Mesenteric fat pad (tissue), 1 donor: ENCODE measurements at regions not wholly inside any gene's neighbourhood (a gene's known extent, or its start where the extent isn't known, plus 50 kb on each side); places are given as distances from the start of the nearest gene placed in this dataset.
A peak's percentile ranks its signal among the peaks of the same experiment; 100 is the strongest.

Source experiments
- DNase-seq: peaks from one replicate; pipeline ENCODE4 v3.0.0-alpha.2; 2020; ENCODE audit warnings: low spot score
- donor health status: DM: yes; HTN: yes; CAD: no.

DNA sequence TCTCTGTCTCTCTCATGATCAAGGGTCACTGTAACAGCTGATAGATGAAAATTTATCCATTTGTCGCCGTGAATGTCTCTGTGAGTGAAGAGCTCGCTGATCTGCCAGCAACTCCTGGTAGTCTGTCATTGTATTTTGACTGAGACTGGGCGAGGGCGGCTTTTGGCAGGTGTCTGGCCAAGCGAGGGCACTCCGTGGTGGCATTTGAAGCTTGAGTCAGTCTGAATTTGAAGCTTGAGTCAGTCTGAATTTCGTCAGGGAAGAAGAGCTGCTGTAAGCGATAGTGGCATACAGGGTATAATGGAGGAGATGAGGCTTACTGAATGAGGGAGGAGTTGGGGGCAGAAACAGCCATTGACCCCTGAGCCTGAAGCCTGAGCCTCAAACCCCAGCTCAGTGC lies 56.8 kb upstream of the FAM181A start:
- DNase-seq = no peak

DNA sequence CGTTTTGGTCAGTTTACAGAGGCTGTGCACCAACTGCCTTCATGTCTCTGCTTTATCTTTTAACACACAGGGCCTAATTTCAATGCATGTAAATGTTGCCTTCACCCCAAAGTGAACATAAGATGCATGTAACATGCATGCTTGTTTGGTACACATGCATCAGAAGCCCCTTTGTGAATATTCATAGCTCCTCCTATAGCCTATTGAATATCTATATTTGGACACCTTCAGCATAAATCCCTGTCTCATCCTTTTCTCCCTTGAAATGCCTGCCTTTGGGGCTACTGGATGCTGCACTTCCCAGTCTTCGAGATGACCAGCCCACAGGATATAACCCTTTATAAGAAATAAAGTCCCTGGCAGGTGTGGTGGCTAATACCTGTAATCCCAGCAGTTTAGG lies 57.7 kb upstream of the FAM181A start:
- DNase-seq = no peak

DNA sequence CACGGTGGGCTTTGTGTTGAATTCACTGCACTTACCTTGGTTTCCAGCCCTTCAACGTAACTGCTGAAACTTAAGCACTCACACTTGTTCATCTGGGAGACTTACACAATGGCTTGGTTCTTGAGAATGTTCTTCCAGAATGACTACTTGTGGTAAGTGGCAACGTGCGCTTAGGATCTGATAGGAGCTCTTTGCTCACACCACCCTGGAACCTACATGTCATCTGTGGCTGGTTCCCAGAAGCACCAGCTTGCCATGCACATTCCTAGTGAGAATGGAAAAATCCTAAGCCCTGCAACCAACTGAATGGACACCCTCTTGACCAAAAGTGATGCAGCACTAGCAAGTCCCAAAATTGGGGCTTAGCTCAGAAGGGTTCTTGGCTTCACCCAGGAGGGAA lies 59.0 kb upstream of the FAM181A start:
- peak; percentile 41 for DNase-seq

DNA sequence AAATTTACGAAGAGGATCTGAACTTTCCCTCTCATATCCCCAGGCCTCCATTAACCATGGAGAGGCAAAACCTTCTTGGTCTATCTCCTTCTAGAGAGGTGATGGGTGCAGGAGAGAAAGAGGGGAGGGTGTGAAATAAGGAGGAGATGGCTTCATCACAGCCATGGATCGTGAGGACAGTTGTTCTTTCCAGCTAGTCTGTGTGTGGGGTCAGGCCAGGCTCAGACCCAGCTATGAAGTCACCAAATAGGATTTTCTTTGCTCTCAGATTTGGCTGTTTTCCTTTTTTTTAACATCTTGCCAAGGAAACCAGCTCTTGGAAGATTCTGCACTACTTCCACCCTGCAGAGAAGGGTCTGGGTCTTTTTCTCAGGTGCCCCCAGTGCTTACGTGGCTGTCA lies 64.9 kb upstream of the FAM181A start:
- no peak for DNase-seq

DNA sequence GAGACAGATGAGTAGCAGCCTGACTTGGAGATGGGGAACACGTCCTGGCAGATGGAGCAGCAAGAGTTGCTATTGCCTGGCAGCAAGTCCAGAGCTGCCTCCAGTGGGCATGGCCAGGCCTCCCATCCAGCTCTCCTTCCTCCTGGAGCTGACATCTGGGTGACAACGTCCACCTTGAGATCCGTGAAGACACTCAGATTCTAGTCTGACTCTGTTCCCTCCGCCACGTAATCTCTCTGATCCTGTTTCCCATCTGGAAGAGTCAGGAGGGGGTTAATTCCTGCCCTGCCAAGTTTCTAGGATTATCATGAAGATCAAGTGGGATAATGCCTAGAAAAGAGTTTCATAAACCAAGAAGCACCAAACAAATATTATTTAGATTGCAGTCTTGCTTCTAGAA lies 65.3 kb upstream of the FAM181A start:
- no peak for DNase-seq

DNA sequence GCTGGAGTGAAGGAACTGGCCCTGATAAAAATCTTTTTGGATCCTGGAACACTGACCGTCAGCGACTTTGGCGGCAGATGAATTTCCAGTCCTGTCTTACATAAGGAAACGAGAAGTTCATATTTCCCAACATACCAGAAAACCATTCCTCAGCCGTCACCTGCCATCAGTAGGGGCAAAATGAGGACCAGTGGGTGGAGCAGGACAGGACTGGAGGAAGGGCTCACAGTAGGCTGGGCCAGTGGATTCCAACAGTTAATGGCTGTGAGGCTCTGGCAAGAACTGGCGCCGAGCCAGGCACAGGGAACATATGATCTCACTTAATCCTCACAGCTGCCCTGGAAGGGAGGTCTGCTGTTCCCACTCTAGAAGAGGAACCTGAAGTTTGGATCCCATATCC lies 67.2 kb upstream of the FAM181A start:
- no peak for DNase-seq

DNA sequence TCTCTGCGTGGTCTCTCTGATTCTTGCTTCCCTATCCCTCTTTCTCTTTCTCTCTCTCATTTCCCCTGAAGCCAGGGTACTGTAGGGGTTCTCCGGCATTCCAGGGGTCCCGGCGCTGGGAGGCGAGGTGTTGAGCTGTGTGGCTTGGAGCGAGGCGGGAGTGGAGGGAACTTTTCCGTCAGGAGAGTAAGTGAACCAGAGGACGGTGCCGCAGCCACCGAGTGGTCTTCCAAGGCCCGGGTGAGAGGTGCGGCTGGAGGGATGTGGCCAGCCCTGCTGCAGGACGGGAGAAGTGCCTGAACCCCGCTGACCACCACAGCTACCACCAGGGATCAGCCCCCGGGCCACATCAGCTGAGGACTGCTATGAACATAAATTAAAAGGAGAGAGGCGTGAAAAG lies 68.2 kb upstream of the FAM181A start:
- DNase-seq = no peak

DNA sequence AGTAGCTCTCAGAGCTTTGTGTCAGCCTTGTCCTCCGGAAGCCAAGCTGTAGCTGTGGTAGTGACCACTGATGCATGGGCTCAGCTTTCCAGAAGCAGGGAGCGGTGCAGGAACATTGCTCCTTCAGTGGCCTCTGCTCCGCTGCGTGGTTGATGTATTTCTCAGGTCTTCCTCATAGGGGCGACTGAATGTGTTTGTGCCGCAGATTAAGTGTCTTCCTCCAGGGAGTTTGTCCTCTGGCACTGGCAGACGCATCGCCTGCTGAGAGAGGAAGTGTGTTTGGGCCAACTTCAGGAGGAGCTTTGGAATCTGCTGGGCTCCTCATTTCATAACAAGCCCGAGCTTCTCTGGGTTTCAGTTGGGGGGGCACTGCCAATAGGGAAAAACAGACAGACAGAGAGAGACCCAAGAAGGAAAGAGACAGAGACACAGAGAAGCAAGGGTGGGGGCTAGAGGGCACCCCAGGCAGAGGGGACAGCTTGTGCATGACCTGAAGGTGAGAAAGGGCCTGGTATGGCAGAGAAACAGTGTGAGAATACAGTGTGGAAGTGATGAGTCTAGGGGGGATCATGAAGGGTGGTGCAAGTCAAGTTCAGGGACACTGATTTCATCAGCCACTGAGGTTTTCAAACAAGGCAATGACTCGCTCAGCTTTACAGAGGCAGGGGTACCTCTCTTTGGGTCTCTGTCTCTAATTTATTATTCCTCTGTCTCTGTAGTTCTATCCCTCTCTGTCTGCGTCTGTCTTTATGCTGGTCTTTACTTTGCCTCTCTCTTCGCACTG lies 69.4 kb upstream of the PRIMA1 start:
- DNase-seq = no peak

DNA sequence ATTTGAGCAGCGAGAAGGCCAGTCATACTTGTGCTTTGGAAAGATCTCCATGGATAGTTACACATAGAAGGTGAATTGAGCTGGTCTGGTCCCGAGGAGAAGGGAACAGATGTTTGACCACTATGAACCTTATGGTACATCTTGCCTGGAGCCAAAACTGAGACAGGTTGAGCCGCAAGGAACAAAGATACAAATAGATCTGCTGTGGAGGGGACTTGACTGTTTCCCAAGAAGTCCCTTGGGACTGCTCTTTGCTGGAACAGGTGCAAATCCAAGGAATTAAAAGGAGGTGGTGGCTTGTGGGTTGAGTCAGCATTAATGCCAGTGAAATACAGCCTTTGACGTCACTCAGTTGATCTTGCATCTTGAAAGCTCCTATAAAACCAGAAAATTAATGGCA lies 68.8 kb upstream of the PRIMA1 start:
- no peak for DNase-seq

DNA sequence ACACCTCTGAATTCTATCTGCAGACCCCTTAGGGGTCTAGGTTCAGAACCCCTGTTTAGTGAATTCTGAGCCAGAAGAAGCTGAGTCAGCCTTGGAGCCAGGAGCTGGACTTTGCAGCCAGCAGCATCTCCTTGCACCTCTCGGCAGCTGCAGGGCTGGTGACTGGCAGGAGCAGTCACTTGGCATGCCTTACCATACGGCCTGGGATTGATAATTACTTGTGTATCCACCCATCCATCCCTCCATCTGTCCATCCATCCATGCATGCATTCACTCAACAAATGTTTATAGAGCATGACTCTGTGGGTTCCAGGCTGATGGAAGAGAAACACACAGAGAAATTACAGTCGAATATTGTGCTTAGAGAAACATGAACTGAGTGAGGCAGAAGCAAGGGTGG lies 67.5 kb upstream of the PRIMA1 start:
- no peak for DNase-seq

DNA sequence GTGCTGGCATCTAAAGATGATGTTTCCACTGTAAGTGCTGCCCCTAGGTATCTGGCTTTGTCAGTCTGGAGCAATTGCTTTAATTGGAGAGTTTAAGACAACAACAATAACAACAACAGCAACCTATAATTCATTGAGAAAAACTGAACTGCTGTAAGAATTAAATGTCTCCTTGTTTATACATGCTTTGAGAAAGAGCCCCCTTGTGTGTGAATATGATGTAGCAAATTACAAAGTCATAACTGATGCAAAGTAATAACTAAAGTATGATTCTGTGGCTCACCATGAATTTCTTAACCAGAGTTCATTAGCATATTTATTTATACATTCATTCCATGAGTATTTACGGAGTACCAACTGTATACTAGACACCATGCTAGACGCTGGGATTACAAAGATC lies 59.2 kb upstream of the PRIMA1 start:
- no peak for DNase-seq

DNA sequence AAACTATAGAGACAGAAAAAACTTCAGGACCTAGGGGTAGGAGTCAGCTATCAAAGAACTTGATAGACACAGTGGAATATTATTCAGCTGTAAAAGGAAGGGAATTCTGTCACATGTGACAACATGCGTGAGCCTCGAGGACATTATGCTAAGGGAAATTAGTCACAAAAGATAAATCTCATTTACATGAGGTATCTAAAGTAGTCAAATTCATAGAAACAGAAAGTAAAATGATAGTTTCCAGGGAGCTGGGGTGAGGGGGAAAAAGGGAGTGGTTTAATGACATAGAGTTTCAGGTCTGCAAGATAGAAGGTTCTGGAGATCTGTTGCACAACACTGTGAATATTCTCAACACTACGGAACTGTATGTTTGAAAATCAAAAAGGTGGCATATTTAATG lies 50.0 kb upstream of the PRIMA1 start:
- no peak for DNase-seq
